ENCODE measurements at regions not wholly inside any gene's neighbourhood (a gene's known extent, or its start where the extent isn't known, plus 50 kb on each side); places are given as distances from the start of the nearest gene placed in this dataset.

DNA sequence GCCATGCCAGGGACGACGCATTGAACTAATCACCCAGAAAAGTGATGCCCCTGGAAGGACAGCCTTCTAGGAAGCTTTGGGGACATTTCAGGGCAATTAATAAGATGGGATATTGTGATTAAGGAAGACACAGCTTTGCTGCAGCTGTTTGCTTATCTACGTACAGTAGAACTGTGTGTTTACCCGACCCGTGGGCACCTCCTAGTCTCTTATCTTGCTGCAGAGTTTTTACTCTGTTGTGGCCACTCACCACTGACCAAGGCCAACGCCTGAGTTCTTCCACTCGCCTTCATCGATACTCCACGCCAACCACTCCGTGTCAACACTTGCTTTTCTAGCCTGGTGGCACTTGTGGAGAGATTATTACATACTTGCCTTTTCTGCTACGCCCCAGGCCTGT is 105.9 kb upstream of the MLN start:
- ChIA-PET POLR2A (no interaction called here), CTCF (no interaction called here)
- no peaks in the 10 kb centered on the region; the same call in none of the 2 replicates for H3K27me3 Mint-ChIP-seq (ENCODE audit: low read depth)
- no peak for TF ChIP-seq FOXJ3 (CRISPR knock-in tag; IDR thresholded peaks at IDR 0.05; ENCODE audit: borderline replicate concordance)
- TF ChIP-seq OVOL2 (CRISPR knock-in tag; IDR thresholded peaks at IDR 0.05; ENCODE audit: borderline replicate concordance): no peak
- TF ChIP-seq, protein P1, sequence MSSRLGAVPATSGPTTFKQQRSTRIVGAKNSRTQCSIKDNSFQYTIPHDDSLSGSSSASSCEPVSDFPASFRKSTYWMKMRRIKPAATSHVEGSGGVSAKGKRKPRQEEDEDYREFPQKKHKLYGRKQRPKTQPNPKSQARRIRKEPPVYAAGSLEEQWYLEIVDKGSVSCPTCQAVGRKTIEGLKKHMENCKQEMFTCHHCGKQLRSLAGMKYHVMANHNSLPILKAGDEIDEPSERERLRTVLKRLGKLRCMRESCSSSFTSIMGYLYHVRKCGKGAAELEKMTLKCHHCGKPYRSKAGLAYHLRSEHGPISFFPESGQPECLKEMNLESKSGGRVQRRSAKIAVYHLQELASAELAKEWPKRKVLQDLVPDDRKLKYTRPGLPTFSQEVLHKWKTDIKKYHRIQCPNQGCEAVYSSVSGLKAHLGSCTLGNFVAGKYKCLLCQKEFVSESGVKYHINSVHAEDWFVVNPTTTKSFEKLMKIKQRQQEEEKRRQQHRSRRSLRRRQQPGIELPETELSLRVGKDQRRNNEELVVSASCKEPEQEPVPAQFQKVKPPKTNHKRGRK (CRISPR knock-in tag; IDR thresholded peaks at IDR 0.05; ENCODE audit: borderline replicate concordance): no peak
- TF ChIP-seq CBFB (CRISPR knock-in tag; IDR thresholded peaks at IDR 0.05; ENCODE audit: low read depth): no peak
- TF ChIP-seq NFATC4 (CRISPR knock-in tag; IDR thresholded peaks at IDR 0.05): no peak
- TF ChIP-seq SP1 (CRISPR knock-in tag; conservative IDR thresholded peaks at IDR 0.05): no peak
- TF ChIP-seq FOXP1 (CRISPR knock-in tag; IDR thresholded peaks at IDR 0.05; ENCODE audit: borderline replicate concordance): no peak
- no peak for TF ChIP-seq ZNF263 (CRISPR knock-in tag; IDR thresholded peaks at IDR 0.05; ENCODE audit: low read depth)
- no peak for TF ChIP-seq ZNF138 (CRISPR knock-in tag; conservative IDR thresholded peaks at IDR 0.05)
- TF ChIP-seq IRF2 (CRISPR knock-in tag; IDR thresholded peaks at IDR 0.05; ENCODE audit: borderline replicate concordance, low read depth): no peak
- TF ChIP-seq, protein P2, sequence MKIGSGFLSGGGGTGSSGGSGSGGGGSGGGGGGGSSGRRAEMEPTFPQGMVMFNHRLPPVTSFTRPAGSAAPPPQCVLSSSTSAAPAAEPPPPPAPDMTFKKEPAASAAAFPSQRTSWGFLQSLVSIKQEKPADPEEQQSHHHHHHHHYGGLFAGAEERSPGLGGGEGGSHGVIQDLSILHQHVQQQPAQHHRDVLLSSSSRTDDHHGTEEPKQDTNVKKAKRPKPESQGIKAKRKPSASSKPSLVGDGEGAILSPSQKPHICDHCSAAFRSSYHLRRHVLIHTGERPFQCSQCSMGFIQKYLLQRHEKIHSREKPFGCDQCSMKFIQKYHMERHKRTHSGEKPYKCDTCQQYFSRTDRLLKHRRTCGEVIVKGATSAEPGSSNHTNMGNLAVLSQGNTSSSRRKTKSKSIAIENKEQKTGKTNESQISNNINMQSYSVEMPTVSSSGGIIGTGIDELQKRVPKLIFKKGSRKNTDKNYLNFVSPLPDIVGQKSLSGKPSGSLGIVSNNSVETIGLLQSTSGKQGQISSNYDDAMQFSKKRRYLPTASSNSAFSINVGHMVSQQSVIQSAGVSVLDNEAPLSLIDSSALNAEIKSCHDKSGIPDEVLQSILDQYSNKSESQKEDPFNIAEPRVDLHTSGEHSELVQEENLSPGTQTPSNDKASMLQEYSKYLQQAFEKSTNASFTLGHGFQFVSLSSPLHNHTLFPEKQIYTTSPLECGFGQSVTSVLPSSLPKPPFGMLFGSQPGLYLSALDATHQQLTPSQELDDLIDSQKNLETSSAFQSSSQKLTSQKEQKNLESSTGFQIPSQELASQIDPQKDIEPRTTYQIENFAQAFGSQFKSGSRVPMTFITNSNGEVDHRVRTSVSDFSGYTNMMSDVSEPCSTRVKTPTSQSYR (CRISPR knock-in tag; IDR thresholded peaks at IDR 0.05): no peak
- TF ChIP-seq, protein P3, sequence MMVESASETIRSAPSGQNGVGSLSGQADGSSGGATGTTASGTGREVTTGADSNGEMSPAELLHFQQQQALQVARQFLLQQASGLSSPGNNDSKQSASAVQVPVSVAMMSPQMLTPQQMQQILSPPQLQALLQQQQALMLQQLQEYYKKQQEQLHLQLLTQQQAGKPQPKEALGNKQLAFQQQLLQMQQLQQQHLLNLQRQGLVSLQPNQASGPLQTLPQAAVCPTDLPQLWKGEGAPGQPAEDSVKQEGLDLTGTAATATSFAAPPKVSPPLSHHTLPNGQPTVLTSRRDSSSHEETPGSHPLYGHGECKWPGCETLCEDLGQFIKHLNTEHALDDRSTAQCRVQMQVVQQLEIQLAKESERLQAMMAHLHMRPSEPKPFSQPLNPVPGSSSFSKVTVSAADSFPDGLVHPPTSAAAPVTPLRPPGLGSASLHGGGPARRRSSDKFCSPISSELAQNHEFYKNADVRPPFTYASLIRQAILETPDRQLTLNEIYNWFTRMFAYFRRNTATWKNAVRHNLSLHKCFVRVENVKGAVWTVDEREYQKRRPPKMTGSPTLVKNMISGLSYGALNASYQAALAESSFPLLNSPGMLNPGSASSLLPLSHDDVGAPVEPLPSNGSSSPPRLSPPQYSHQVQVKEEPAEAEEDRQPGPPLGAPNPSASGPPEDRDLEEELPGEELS (CRISPR knock-in tag; IDR thresholded peaks at IDR 0.05): no peak
- no peak for TF ChIP-seq ESRRA (CRISPR knock-in tag; IDR thresholded peaks at IDR 0.05; ENCODE audit: borderline replicate concordance)
- TF ChIP-seq ZNF423 (CRISPR knock-in tag; IDR thresholded peaks at IDR 0.05): no peak
- TF ChIP-seq, protein P4, sequence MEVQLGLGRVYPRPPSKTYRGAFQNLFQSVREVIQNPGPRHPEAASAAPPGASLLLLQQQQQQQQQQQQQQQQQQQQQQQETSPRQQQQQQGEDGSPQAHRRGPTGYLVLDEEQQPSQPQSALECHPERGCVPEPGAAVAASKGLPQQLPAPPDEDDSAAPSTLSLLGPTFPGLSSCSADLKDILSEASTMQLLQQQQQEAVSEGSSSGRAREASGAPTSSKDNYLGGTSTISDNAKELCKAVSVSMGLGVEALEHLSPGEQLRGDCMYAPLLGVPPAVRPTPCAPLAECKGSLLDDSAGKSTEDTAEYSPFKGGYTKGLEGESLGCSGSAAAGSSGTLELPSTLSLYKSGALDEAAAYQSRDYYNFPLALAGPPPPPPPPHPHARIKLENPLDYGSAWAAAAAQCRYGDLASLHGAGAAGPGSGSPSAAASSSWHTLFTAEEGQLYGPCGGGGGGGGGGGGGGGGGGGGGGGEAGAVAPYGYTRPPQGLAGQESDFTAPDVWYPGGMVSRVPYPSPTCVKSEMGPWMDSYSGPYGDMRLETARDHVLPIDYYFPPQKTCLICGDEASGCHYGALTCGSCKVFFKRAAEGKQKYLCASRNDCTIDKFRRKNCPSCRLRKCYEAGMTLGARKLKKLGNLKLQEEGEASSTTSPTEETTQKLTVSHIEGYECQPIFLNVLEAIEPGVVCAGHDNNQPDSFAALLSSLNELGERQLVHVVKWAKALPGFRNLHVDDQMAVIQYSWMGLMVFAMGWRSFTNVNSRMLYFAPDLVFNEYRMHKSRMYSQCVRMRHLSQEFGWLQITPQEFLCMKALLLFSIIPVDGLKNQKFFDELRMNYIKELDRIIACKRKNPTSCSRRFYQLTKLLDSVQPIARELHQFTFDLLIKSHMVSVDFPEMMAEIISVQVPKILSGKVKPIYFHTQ (CRISPR knock-in tag; IDR thresholded peaks at IDR 0.05): no peak
- no peak for TF ChIP-seq NFYB (CRISPR knock-in tag; conservative IDR thresholded peaks at IDR 0.05; ENCODE audit: low read depth)
- TF ChIP-seq, protein P5, sequence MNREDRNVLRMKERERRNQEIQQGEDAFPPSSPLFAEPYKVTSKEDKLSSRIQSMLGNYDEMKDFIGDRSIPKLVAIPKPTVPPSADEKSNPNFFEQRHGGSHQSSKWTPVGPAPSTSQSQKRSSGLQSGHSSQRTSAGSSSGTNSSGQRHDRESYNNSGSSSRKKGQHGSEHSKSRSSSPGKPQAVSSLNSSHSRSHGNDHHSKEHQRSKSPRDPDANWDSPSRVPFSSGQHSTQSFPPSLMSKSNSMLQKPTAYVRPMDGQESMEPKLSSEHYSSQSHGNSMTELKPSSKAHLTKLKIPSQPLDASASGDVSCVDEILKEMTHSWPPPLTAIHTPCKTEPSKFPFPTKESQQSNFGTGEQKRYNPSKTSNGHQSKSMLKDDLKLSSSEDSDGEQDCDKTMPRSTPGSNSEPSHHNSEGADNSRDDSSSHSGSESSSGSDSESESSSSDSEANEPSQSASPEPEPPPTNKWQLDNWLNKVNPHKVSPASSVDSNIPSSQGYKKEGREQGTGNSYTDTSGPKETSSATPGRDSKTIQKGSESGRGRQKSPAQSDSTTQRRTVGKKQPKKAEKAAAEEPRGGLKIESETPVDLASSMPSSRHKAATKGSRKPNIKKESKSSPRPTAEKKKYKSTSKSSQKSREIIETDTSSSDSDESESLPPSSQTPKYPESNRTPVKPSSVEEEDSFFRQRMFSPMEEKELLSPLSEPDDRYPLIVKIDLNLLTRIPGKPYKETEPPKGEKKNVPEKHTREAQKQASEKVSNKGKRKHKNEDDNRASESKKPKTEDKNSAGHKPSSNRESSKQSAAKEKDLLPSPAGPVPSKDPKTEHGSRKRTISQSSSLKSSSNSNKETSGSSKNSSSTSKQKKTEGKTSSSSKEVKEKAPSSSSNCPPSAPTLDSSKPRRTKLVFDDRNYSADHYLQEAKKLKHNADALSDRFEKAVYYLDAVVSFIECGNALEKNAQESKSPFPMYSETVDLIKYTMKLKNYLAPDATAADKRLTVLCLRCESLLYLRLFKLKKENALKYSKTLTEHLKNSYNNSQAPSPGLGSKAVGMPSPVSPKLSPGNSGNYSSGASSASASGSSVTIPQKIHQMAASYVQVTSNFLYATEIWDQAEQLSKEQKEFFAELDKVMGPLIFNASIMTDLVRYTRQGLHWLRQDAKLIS (CRISPR knock-in tag; IDR thresholded peaks at IDR 0.05; ENCODE audit: borderline replicate concordance): no peak
- TF ChIP-seq, protein P6, sequence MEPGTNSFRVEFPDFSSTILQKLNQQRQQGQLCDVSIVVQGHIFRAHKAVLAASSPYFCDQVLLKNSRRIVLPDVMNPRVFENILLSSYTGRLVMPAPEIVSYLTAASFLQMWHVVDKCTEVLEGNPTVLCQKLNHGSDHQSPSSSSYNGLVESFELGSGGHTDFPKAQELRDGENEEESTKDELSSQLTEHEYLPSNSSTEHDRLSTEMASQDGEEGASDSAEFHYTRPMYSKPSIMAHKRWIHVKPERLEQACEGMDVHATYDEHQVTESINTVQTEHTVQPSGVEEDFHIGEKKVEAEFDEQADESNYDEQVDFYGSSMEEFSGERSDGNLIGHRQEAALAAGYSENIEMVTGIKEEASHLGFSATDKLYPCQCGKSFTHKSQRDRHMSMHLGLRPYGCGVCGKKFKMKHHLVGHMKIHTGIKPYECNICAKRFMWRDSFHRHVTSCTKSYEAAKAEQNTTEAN (CRISPR knock-in tag; IDR thresholded peaks at IDR 0.05): no peak
- no peak overlapping the region for H3K27ac Mint-ChIP-seq
- no peaks in the 10 kb centered on the region for H3K9me3 Mint-ChIP-seq
- H3K4me3 Mint-ChIP-seq: no peak overlapping the region
- no peaks in the 10 kb centered on the region for H3K36me3 Mint-ChIP-seq
- no peak for ATAC-seq
- DNase-seq (ENCODE audit: low spot score): no peak
- H3K4me1 Mint-ChIP-seq: peaks cover 6% of the 10 kb centered on the region; the same call in 1 of the 2 replicates
